IPS-15b (cell line): ENCODE measurements at regions not wholly inside any gene's neighbourhood (a gene's known extent, or its start where the extent isn't known, plus 50 kb on each side); places are given as distances from the start of the nearest gene placed in this dataset.

Experiments used
- H3K27me3 ChIP-seq: one replicate; pipeline ENCODE4 v1.6.1; 2013; ENCODE audit warnings: low read length; ENCODE audit not compliant: control insufficient read depth, insufficient read depth
- H3K36me3 ChIP-seq: one replicate; pipeline ENCODE4 v1.6.1; 2013; ENCODE audit warnings: low read length; ENCODE audit not compliant: control insufficient read depth, insufficient read depth
- H3K4me1 ChIP-seq: one replicate; pipeline ENCODE4 v1.6.1; 2013; ENCODE audit warnings: mild to moderate bottlenecking, low read length; ENCODE audit not compliant: control insufficient read depth, insufficient read depth
- H3K4me3 ChIP-seq: one replicate; pipeline ENCODE4 v1.5.1; 2013; ENCODE audit warnings: low read depth, low read length
- H3K9ac ChIP-seq: one replicate; pipeline ENCODE4 v1.6.1; 2013; ENCODE audit warnings: low read depth, mild to moderate bottlenecking, low read length
- H3K9me3 ChIP-seq: one replicate; pipeline ENCODE4 v1.6.1; 2013; ENCODE audit warnings: mild to moderate bottlenecking, low read length; ENCODE audit not compliant: control insufficient read depth, insufficient read depth

DNA sequence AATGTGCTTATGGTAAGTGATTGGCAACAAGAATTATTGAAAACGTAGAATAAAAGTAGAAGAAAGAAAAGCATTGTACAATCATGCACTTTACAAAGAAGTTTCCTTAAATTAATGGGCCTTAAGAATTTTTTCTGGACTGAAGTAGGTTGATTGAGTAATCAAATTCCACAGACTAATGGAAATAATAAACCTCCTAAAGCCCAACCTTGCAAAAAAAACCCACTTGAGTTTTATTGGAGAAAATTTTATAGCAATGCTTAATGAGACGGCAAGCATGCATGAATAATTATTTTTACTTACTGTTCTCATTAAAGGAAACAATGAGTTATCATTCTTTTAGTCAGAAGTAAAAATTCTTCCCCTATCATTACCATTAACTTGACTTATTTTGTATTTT is 676.1 kb upstream of the C9orf72 start:
- no peaks in the 10 kb centered on the region for H3K9me3 ChIP-seq
- H3K36me3 ChIP-seq: no peaks in the 10 kb centered on the region
- no peak overlapping the region for H3K4me3 ChIP-seq
- no peaks in the 10 kb centered on the region for H3K4me1 ChIP-seq
- no peaks in the 10 kb centered on the region for H3K27me3 ChIP-seq
- no peak overlapping the region for H3K9ac ChIP-seq

DNA sequence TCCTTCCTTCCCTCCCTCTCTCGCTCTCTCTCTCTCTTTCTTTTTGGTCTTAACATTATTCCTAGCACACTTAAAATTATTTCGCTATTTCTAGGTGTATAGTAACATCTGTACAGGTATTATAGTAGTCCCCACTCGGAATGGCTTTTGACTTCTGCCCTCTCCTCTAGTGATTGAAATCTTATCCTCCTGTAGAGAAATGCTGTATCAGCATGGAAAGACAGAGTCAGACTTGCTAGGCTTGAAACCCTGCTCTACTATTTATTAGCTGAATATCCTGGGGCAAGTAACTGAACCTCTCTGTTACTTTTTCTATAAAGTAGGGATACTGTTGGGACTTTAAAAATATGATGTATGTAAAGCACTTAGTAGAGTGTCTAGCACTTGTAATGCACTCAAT is 681.9 kb upstream of the C9orf72 start:
- H3K27me3 ChIP-seq: no peaks in the 10 kb centered on the region
- no peaks in the 10 kb centered on the region for H3K36me3 ChIP-seq
- no peak overlapping the region for H3K4me3 ChIP-seq

DNA sequence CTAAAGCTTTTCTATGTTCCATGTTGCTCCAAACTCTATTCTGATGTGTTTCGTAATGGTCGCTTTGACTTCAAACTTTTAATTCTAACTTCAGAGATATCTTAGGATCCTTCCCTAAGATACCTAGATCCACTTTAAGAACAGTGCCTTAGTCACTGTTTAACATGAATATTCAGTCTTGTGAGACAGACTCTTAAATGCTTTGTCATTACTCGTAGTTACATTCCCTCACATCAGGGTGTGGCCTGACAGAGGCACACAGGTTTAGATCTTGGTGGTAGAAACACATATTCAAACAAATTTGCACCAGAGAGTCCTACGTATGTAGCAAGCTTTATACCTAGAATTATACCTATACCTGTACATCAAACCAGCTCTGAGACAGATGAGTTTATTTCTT is 687.0 kb upstream of the C9orf72 start:
- H3K9ac ChIP-seq: no peak overlapping the region
- no peak overlapping the region for H3K4me3 ChIP-seq
- no peaks in the 10 kb centered on the region for H3K27me3 ChIP-seq
- no peaks in the 10 kb centered on the region for H3K36me3 ChIP-seq
- no peaks in the 10 kb centered on the region for H3K4me1 ChIP-seq
- H3K9me3 ChIP-seq: no peaks in the 10 kb centered on the region

More for the DNA sequence above, 681.9 kb upstream of the C9orf72 start:
- no peaks in the 10 kb centered on the region for H3K4me1 ChIP-seq
- H3K9me3 ChIP-seq: no peaks in the 10 kb centered on the region
- H3K9ac ChIP-seq: no peak overlapping the region

DNA sequence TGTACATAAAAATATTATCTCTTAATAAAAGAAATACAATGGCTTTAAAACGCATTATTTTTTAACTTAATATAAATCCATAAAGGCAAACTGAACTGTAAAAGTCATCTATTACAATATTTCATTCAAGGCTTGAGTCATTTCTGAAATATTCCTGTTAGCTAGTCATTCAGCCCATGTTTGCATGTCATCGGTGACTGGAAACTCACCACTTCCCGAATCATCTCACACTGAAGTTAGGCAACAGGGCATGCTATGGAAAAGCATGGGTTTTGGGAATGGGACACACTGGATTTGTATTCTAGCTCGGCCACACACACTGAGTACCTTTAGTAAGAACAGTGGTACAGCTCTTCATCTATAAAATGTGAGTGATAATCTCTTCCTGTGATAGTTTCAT is 691.1 kb upstream of the C9orf72 start:
- Histone ChIP-seq H3K4me1 (no peaks in the 10 kb centered on the region), H3K9ac (no peak overlapping the region), H3K36me3 (no peaks in the 10 kb centered on the region), H3K4me3 (no peak overlapping the region), H3K27me3 (no peaks in the 10 kb centered on the region), H3K9me3 (no peaks in the 10 kb centered on the region)

DNA sequence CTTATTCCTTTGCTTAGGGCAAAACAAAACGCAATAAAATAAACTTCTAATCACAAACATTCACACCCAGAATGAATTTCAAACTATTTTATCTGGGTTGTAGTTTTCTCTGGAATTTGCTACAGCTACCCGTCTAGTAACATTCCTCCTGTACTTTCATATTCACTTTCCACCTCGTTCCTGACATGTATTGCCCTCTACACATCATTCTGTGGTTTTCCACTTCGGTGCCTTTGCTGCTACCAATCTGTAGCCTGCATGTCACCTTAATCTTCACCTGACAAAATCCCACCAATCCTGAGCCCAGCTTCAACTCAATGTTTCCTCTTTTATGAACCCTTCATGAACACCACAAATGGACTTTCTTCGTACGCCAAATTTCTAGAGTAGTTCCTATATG is 694.1 kb upstream of the C9orf72 start:
- H3K4me1 ChIP-seq: no peaks in the 10 kb centered on the region
- H3K9ac ChIP-seq: no peak overlapping the region
- H3K4me3 ChIP-seq: no peak overlapping the region
- no peaks in the 10 kb centered on the region for H3K36me3 ChIP-seq
- H3K9me3 ChIP-seq: no peaks in the 10 kb centered on the region
- H3K27me3 ChIP-seq: no peaks in the 10 kb centered on the region

DNA sequence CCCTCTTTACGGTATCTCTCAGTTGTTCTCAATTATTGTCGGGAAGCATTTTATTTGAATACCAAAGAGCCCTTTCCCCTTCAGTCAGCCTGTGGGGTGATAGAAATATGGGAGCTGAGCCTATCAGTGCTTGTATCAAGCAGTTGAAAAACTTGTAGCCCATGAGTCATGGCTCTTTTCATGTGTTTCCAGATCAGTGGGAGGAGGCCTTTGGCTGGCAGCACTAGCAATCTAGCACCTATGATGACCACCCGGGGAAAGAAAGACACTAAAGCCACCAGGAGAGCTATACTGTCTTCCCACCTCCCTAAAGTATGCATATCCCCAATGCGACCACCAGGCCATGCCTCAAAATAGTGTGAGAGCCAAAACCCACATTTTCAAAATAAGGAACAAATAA is 696.9 kb upstream of the C9orf72 start:
- no peaks in the 10 kb centered on the region for H3K36me3 ChIP-seq
- no peaks in the 10 kb centered on the region for H3K4me1 ChIP-seq
- no peaks in the 10 kb centered on the region for H3K9me3 ChIP-seq
- no peak overlapping the region for H3K9ac ChIP-seq
- no peaks in the 10 kb centered on the region for H3K27me3 ChIP-seq
- H3K4me3 ChIP-seq: no peak overlapping the region

DNA sequence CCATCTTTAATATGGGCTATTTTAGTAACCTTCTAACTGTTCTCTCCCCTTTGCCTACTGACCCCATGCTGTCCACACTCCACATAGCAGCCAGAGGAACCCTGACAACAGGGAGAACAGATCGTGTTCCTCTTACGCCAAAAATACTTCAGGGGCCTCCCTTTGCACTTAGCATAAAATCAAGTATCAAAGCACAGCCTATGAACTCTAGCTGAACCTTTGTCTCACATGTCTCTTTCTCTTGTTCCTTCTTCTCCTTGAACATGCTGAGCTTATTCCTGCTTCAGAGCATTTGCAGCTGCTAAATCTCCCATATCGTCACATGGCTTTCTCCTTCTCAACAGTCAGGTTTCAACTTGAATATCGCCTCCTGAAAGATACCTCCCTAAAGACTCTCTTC is 698.8 kb upstream of the C9orf72 start:
- H3K27me3 ChIP-seq: no peaks in the 10 kb centered on the region
- no peak overlapping the region for H3K9ac ChIP-seq
- no peaks in the 10 kb centered on the region for H3K4me1 ChIP-seq
- H3K9me3 ChIP-seq: no peaks in the 10 kb centered on the region
- no peak overlapping the region for H3K4me3 ChIP-seq
- no peaks in the 10 kb centered on the region for H3K36me3 ChIP-seq

DNA sequence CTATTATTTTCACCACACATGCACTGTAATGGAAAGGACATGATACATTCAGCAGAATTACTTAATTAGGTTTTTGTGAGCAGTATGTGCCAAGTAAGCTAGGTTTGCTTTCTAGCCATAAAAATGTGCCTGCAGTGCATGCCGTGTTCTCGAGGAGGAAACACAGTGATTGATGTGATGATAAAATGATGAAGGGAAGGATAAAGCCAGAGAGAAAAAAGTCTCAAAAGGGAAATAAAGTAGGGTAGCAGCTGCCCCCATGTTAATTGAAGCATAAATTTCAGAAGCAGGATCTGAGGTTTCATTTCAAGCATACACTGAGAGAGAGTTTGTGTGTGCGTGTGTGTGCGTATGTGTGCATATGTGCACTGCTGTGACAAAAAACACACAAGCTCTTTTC is 714.2 kb upstream of the C9orf72 start:
- no peak overlapping the region for H3K4me3 ChIP-seq
- H3K4me1 ChIP-seq: no peaks in the 10 kb centered on the region
- H3K9me3 ChIP-seq: no peaks in the 10 kb centered on the region
- no peaks in the 10 kb centered on the region for H3K36me3 ChIP-seq
- H3K9ac ChIP-seq: no peak overlapping the region
- no peaks in the 10 kb centered on the region for H3K27me3 ChIP-seq

DNA sequence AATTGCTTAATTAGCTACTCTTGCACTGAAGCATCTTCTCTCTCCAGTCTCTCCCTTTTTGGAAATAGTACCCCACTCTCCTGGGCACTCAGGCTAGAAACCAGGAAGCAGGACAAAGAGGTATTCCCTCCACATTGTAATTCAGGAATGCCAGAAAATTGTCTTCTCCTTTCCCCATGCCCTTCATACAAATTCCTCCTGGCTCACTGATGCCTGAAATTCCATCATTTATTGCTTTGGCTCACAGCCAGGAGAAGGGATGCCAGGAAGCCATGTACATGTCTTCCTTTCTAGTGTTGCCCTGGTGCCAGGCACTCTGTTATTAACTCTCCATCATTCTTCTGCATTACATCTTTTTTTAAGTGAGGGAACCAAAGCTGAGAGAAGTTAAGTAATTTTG is 716.5 kb upstream of the C9orf72 start:
- Histone ChIP-seq H3K4me3 (no peak overlapping the region), H3K36me3 (no peaks in the 10 kb centered on the region), H3K4me1 (no peaks in the 10 kb centered on the region), H3K9me3 (no peaks in the 10 kb centered on the region), H3K27me3 (no peaks in the 10 kb centered on the region), H3K9ac (no peak overlapping the region)

DNA sequence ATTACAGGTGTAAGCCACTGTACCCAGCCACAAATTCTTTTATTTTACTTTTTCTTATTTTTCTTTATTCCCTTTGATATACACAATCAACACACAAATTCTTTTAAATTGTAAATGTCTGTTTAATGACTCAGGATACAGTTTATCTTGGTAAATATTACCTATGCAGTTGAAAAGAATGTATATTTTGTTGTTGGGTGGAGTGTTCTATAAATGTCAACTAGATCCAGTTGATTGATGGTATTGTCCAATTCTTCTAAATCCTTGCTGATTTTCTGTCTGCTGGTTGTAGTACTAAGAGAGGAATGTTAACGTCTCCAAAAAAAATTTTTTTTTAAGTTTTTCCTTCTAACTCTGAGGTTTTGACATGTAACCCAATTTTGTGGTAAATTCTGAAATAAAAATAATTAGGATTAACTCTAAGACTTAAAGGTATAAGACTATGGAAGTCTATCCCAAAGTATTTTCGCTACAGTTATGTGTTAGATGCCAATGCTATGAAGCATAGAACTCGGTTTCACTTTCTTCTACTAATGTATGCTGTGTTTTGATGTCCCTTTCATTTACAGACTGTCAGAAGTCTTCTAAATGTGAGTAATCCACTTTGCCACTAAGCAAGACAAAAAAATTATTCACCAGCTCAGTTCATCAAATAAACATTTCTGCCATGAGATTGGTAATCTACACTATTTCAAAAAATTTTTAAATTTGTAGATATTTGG is 720.2 kb upstream of the C9orf72 start:
- Histone ChIP-seq H3K4me3 (no peak overlapping the region), H3K4me1 (no peaks in the 10 kb centered on the region), H3K27me3 (no peaks in the 10 kb centered on the region), H3K9ac (no peak overlapping the region), H3K9me3 (no peaks in the 10 kb centered on the region), H3K36me3 (no peaks in the 10 kb centered on the region)

DNA sequence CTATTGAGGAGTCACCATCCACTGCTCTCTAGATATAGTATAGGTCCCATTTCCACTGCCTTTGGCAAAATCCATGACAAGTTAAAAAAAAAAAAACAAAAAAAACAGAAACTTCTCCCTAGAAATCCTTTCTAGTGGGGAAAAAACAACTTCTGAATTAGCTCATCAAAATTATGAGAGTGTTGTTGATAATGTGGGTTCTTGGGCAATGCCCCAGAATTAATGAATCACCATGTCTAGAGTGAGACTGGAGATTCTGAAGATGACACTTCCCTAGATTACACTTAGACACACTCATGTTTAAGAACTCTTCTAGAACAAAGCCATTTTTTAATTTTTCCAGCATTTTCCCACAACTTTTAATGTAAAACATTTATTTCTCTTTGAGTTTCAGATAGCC is 728.0 kb upstream of the C9orf72 start:
- Histone ChIP-seq H3K9me3 (no peaks in the 10 kb centered on the region), H3K27me3 (no peaks in the 10 kb centered on the region), H3K4me3 (no peak overlapping the region), H3K9ac (no peak overlapping the region), H3K36me3 (no peaks in the 10 kb centered on the region), H3K4me1 (no peaks in the 10 kb centered on the region)

DNA sequence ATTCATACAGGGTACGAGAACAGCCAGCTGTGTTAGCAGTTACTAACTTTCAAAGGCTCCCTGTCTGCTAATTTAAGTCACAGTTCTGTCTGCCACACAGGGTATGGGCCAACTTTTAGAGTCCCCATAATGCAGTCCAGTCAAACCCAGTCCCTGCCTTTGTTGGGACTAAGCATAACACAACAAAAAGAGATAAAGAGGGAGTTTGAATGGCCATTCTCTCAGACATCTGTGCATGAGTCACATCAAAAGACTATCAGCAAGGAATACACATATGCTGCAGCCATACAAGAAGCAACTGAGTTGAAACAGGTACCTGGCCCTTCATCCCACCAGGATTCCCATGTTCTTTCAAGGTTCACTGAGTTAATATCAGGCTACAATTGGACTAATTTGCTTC is 744.5 kb upstream of the C9orf72 start:
- Histone ChIP-seq H3K27me3 (no peaks in the 10 kb centered on the region), H3K4me3 (no peak overlapping the region), H3K4me1 (no peaks in the 10 kb centered on the region), H3K9me3 (no peaks in the 10 kb centered on the region), H3K9ac (no peak overlapping the region), H3K36me3 (no peaks in the 10 kb centered on the region)
